ENCODE measurements at regions not wholly inside any gene's neighbourhood (a gene's known extent, or its start where the extent isn't known, plus 50 kb on each side); places are given as distances from the start of the nearest gene placed in this dataset.

GRCh38 chr9:79268806-79269205 lies 303.0 kb upstream of the TLE4 start:
- no peak for TF ChIP-seq CHD4 (IDR thresholded peaks at IDR 0.05; ENCODE audit: borderline replicate concordance)
- no peak for TF ChIP-seq CTCF (IDR thresholded peaks at IDR 0.05)
- no peak for TF ChIP-seq KDM5A (IDR thresholded peaks at IDR 0.05)
- TF ChIP-seq JUNB (IDR thresholded peaks at IDR 0.05): no peak
- TF ChIP-seq RAD21 (conservative IDR thresholded peaks at IDR 0.05 in 1 of 2, IDR thresholded peaks at IDR 0.05 in 1 of 2): no peak
- TF ChIP-seq REST (IDR thresholded peaks at IDR 0.05): no peak
- TF ChIP-seq POLR2AphosphoS2 (conservative IDR thresholded peaks at IDR 0.05; ENCODE audit: low read length): no peak
- TF ChIP-seq EP300 (IDR thresholded peaks at IDR 0.05): no peak
- TF ChIP-seq SMC3 (IDR thresholded peaks at IDR 0.05): no peak
- no peak for TF ChIP-seq E2F6 (IDR thresholded peaks at IDR 0.05; ENCODE audit: borderline replicate concordance, low read depth)
- TF ChIP-seq HOXB5 (CRISPR knock-in tag; IDR thresholded peaks at IDR 0.05): no peak
